Fibroblast of skin of left biceps (primary cell): ENCODE measurements at regions not wholly inside any gene's neighbourhood (a gene's known extent, or its start where the extent isn't known, plus 50 kb on each side); places are given as distances from the start of the nearest gene placed in this dataset.

Experiments used
- DNase-seq, 2 experiments: peaks; one replicate each; pipeline ENCODE4 v3.0.0-alpha.2; 2013; ENCODE audit warnings: low read depth in 2 of 2

DNA sequence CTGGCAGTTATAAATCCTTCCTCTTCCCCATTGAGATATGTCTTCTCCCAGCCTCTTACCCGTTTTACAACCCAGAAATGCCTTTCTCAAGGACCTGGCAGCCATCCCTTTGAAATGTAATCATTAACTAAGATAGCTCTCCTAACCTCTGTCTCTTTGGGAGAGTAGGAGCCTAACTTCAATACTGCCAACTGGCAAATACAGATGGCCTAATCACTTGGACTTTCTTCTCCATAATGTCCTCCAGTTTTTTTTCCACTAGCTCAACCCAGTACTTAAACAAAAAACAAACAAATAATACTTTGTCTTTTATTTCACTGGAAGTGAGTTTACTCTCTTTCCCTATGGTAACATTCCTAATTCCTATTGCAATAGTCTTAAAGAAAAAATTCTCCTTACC, 1391.1 kb downstream of the SUCLG1 start:
- no peak for DNase-seq

DNA sequence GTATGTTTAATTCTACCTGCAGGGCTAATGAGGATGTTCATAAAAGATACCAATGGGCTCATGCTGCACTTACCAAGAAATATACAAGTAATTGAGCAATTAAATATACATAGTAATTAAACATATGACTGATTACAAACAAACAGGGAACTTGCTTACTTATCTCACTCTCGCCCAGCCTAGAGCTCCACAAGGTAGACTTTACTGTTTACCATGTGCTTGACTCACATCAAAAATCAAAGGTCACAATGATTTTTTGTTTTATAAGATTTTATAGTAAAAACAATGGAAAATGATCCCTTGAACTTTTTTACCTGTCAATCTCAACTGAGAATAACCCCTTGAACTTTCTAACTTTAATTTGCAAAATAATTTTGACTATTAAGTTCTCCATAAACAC, 1395.1 kb downstream of the SUCLG1 start:
- DNase-seq = no peak

GRCh38 chr2:83063511-83063910, 1395.6 kb downstream of the SUCLG1 start:
- no peak for DNase-seq

- DNase-seq = no peak
Measured at GRCh38 chr2:83058683-83059082, 1400.4 kb downstream of the SUCLG1 start.

- DNase-seq = peak; percentile 82 to 84
Measured at GRCh38 chr2:83055376-83056010, 1403.6 kb downstream of the SUCLG1 start.

GRCh38 chr2:83054751-83055150, 1404.3 kb downstream of the SUCLG1 start:
- no peak for DNase-seq

DNA sequence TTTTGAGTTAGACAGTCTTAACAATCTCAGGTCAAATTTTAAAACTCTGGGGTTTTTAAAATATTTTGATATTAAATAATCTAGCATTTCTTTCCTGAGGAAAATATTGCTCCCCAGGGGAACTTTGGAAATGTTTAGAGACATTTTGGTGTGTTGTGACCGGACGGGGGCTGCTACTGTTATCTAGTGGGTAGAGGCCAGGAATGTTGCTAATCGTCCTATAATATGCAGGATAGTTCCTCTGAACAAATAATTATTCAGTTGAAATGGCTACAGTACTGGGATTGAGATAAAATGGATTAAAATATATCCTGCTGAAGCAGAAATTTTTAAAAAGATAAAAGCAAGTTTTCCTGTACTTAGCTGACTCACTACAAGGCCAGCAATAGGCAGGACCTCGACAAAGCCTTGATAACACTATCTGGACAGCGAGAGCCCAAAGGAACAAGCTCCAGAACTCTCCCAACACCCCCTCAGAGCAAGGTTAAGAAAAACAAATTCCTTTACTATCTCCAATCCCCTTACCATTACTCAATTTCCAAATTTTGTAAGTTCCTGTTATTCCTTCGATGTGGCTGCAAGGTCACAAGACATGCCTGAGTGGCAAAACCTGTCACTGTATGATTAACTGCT, 1407.4 kb downstream of the SUCLG1 start:
- DNase-seq = no peak

- DNase-seq = no peak
Measured at GRCh38 chr2:83042053-83042452, 1417.0 kb downstream of the SUCLG1 start.

- DNase-seq = no peak
Measured at GRCh38 chr2:83022631-83023210, 1436.4 kb downstream of the SUCLG1 start.

- DNase-seq = no peak
Measured at GRCh38 chr2:83017366-83018090, 1441.6 kb downstream of the SUCLG1 start.

- DNase-seq = no peak
Measured at GRCh38 chr2:83016343-83017110, 1442.6 kb downstream of the SUCLG1 start.

DNA sequence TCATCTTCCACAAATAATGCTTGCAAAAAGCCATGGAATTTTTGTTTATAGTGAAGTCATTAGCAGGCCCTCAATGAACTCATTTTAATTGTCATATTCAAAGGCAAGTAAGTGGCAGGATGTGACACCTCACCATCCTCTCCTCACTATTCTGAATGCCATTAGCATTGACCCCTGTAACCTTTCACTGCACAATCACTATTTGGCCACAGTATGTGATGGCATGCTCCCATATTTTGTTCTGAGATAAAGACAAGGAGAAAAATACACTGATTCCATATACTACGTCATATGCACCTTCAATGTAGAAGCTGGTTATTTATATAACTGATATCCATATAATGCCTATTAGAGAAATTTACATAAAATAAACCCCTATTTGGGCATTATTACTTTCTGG, 1443.2 kb downstream of the SUCLG1 start:
- no peak for DNase-seq

GRCh38 chr2:83015035-83015715, 1443.9 kb downstream of the SUCLG1 start:
- DNase-seq = no peak

DNA sequence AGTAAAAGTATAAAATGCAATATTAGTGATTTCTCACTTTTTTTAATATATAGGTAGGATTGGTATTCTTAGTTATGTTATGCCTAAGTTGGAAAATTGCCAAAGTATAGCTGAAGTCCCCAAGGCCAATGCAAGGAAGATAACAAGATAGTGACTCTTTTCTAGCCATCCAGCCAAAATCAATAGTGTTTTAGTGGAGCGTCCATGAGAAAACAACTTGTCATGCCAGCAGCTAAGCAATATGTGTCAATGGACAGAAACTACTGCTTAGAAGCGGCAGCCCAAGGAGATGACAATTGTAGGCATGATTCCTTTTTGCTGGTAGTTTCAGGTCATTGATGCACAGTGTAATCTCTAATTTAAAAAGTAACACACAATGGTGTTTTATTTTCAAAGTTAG, 1444.6 kb downstream of the SUCLG1 start:
- no peak for DNase-seq

GRCh38 chr2:83006961-83007360, 1452.1 kb downstream of the SUCLG1 start:
- no peak for DNase-seq

DNA sequence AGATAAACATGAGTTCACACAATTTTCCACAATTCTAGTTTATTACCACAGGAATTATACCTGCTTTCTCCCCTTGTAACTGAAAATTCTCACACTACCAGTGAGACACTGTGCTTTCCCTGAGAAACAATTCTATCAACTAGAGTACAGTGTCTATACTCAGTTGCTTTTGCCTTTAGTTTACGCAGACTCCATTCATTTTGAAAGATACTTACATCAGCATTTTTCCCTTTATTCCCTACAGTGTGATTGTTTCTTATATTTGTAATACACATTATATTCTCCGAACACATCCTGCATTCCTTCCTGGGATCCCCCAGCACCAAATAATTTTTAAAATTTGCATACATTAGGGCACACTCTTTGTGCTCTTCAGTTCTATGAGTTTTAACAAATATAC, 1455.5 kb downstream of the SUCLG1 start:
- no peak for DNase-seq

- DNase-seq = no peak
Measured at GRCh38 chr2:83002706-83003105, 1456.4 kb downstream of the SUCLG1 start.

DNA sequence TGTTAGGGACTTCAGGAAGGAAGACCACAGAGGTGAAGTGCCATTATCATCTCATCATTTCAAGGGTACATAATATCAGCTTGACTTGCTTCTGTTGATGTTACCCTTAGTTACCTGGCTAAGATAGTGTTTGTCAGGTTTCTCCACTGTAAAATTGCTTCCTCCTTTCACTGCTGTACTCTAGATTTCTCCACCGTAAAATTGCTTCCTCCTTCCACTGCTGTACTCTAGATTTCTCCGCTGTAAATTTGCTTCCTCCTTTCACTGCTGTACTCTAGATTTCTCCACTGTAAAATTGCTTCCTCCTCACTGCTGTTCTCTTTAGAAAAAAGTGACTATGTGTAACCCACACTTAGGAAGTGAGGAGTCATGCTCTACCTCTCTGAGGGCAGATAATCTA, 1460.3 kb downstream of the SUCLG1 start:
- no peak for DNase-seq

DNA sequence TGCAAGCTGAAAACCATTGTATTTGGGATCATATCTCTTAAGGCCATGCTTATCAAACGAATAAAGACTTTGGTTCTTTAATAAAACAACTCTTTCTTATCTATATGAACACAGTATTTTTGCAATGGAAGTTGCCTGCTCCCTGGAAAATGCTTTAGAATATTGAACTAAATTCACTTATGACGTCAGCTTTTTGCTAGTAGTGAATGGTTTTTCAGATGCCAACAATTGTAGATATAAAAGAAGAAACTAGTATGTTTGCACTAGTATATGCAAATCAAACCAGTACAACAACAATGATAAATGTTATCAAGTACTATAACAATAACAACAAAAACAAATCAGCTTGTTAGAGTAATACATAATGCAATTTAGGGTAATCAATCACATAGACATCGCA, 1462.9 kb downstream of the SUCLG1 start:
- DNase-seq = no peak

DNA sequence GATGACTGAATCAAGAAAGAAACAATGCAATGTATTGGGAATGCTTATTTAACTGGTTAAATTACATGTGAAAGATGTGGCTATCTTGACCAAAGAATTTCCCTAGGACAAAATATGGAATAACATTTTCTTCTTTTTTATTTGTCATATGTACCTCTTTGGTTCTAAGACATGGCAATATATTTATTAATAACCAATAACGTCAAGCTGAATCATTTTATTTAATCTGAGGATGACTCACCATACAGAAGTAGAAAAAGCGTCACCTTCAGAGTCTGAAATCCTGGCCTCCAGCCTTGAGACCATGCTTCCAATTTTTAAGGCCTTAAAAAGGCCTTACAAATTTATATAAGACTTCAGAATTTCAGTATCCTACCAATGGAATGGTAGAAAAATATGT, 1464.9 kb downstream of the SUCLG1 start:
- DNase-seq = no peak

- DNase-seq = no peak
Measured at GRCh38 chr2:82993609-82994008, 1465.5 kb downstream of the SUCLG1 start.
